Activated effector memory CD4-positive, alpha-beta T cell treated with Interleukin-2 at 50 U/mL for 16 hours (primary cell): ENCODE measurements at regions not wholly inside any gene's neighbourhood (a gene's known extent, or its start where the extent isn't known, plus 50 kb on each side); places are given as distances from the start of the nearest gene placed in this dataset.

ENCODE experiments used
- DNase-seq: peaks from one replicate; pipeline ENCODE4 v3.0.0-alpha.2; 2020

DNA sequence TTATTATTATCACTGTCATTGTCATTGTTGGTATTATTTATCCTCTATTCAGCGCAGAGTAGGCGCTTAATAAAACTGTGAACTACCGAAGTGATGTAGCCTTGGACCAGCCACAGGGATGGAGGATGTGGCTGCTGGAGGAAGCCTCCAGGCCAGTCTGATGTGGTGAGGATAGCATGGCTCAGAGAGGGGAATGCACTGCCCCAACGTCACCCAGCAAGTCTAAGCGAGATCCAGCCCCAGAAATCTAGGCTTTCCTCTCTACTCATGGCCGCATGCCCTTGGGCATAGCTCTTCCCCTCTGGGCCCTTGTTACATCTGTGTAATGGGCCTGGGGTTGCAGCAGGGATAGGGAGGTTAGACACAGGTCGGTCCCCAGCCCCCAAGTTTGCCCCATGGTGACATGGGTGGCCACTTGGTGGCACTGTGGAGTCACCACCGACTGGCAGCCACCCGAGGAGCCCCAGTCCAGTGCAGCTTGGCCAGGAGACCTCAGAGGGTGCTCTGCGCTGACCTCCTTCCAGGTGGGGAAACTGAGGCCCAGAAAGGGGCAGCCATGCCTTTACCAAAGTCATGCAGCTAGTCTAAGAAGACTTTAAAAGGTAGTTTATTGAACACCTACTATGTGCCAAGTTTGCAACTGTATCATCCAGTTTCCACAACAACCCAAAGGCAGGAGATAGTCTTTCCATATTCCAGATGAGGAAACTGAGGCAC, 395.7 kb downstream of the MN1 start:
- DNase-seq = no peak

- no peak for DNase-seq
Measured at GRCh38 chr22:27406389-27406861, 395.1 kb downstream of the MN1 start.

DNA sequence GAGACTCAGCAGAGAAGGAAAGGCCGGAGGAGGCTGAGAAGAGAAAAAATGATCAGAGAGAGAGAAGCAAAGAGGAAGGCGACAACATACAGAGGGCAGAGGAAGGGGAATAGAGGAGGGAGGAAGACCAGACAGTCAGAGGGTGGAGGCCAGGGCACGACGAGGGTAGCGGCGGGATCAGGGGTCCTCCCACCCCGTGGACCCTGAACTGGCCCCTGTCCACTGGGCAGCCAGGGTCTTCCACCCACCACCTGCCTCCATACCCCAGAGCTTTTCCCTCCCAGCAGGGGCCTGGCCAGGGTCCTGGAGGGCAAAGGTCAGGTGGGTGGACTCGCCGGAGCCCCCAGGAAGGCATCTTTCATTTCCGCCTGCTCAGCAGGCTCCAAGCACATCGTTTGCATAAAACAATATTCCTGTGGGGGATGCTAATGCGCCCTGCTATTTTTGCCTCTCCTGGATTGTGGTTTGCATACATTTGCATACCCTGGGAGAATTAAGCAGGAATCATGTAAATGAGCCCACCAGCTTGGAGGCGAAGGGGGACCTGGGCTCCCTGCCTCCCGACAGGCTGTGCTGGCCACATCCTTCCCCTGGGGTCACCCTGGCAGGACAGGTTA, 394.1 kb downstream of the MN1 start:
- no peak for DNase-seq

DNA sequence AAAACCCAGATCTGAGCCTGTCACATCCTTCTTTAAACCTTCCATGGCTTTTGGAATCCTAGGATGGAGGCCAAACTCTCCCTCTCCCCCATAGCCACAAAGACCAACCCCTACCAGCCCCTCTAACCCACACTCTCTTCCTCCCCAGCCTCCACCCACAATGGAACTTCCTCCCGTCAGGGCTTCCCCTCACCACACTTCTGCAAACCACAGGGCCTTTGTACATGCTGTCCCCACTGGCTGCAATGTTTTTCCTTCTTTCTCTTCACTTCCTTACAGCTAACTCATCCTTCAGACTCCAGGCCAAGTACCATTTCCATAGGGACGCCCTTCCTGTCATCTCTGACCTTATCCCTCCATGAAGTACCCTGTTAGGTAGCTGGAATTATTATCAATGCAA, 393.5 kb downstream of the MN1 start:
- no peak for DNase-seq

DNA sequence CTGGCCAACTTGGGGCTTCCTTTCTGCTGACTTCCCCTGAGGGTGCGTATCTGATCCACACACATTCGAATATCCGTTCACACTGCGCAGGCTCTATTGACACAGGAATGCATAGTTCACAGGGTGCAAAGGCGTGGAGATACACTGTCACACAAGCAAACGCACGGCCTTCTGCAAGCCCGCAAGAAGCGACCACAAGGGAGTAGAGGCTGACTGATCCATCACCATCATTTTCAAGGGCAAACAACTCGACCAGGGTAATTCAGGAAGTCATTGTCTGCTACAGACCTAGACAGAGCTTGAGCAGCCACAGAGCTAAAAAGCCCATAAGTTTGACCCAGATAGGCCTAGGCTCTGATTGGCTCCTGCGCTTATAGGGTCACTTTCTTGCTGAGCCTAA, 392.3 kb downstream of the MN1 start:
- no peak for DNase-seq

GRCh38 chr22:27412866-27413445, 388.6 kb downstream of the MN1 start:
- DNase-seq = no peak

- no peak for DNase-seq
Measured at GRCh38 chr22:27413702-27414101, 387.9 kb downstream of the MN1 start.

GRCh38 chr22:27416511-27417420, 384.8 kb downstream of the MN1 start:
- DNase-seq = no peak

GRCh38 chr22:27417421-27417814, 384.1 kb downstream of the MN1 start:
- DNase-seq = no peak

DNA sequence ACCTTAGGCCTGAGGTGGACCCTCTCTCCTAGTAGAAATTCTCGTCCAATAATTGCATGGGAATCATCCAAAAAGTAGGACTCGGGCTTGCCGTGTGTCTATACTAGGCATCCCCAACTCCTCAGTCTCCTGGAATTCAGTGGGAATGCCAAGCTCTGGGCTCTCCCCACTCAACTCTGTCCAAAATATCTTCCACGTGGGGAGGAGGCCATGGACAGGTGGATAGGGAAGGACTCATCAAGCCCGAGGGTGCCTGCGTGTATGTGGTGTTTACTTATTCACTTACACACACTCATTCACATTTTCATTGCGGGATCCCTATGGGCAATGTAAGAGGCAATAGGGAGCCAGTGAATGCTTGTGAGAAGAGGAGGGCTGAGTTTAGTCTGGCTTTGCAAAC, 383.3 kb downstream of the MN1 start:
- DNase-seq = no peak

DNA sequence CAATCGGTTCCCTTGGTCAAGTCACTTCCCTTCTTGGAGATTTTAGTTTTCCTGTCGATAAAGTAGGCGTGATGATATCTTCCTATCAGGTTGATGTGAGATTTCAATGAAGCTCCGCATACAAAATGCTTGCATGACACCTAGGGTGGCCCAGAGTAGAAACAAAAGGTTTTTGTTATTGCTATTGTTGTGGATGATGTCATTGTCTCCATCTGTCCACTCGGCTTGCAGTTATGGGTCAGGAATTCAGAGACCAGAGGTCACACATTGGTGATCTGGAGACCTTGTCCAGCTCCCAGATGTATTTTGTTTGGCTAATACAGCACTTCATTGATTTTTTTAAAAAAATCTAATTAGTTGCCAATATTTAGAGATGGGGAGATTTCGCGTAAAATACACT, 382.1 kb downstream of the MN1 start:
- no peak for DNase-seq

DNA sequence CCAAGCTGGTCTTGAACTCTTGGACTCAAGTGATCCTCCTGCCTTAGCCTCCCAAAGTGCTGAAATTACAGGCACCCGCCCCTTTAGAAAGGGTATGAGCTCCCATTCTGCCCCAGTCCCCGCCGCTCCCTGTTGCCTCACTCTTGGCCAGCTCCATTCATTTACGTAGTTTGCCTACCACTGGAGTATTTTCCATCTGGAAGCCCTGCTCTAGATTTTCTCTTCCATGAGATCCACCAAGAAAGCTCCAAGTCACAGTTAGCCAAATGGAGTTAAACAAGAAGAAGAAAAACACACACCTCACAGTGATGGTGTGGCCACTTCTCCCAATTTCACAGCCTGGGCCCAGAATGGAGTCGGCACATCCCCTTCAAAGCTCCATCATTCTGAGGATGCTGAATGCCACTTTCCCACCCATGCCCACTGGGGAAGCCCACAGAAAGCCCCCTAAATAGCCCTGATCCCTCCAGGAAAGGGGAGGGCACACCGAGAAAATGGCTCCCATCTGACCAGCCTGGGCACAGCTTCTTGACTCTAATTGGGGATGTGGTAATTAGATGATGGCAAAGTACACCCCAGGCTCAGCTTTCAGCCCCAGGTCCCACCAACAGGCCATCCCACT, 381.2 kb downstream of the MN1 start:
- no peak for DNase-seq

GRCh38 chr22:27420817-27421361, 380.7 kb downstream of the MN1 start:
- DNase-seq = no peak

DNA sequence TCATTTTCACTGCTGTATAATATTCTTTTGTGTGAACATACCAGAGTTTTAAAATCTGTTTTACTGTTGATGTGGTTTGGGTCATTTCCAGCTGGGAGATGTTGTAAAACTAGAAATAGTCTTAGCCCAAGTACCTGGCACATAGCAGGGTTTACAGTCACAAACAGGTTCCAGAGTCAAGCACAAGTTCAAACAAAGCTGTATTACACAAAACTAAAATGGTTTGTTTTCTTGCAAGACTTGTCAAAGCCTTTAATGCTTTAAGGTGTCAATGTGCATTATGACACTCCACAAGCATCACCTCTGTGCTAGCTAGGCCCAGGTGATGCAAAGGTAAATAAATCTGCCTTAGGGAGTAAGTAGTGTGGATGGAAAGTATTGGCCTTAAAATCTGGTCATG, 379.1 kb downstream of the MN1 start:
- DNase-seq = no peak

- DNase-seq = no peak
Measured at GRCh38 chr22:27424319-27424718, 377.2 kb downstream of the MN1 start.

DNA sequence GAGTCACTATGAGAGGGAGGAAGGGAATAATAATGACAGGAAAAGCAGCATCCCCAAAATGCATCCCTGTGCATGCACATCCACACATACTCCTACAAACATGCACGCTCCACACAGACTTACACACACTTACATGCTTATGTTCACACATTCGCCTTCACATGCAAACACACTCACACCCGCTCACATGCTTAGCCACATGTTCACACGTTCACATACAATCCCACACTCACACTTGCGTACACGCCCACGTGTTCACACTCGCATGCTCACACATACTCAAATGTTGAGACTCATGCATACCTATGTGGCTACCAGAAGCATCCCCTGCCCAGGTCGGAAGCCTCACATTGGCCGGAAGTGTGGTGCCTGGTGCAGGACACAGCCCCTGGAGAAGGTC, 372.1 kb downstream of the MN1 start:
- DNase-seq = no peak

DNA sequence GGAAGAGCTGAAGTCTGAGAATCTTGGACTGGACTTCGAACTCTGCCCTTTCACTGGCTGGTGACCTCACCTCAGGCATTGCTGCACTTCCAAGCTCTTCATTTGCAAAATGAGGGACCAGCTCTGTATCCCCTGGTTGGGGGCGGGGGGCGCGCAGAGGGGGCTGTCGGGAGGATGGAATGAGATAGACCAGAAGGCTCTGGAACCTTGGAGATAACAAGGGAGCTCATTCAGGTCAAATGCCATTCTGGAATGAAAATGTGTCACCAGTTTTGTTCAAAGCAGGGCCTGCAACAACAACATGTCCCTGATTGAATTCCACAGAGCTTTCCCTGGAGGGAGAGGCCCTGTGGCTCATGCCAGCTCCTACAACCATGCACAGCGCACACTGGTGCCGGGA, 370.5 kb downstream of the MN1 start:
- DNase-seq = no peak

- DNase-seq = no peak
Measured at GRCh38 chr22:27431896-27432295, 369.7 kb downstream of the MN1 start.

GRCh38 chr22:27433099-27433498, 368.5 kb downstream of the MN1 start:
- no peak for DNase-seq

GRCh38 chr22:27433585-27434190, 367.9 kb downstream of the MN1 start:
- no peak for DNase-seq

GRCh38 chr22:27434898-27435297, 366.7 kb downstream of the MN1 start:
- DNase-seq = no peak
